Neuronal stem cell (in vitro differentiated cells): ENCODE measurements at regions not wholly inside any gene's neighbourhood (a gene's known extent, or its start where the extent isn't known, plus 50 kb on each side); places are given as distances from the start of the nearest gene placed in this dataset.

ENCODE experiments used
- DNase-seq: peaks from one replicate; pipeline ENCODE4 v3.0.0-alpha.2; 2013; ENCODE audit warnings: low spot score
- H2AFZ ChIP-seq: one replicate; pipeline ENCODE4 v1.6.1; 2013; ENCODE audit warnings: mild to moderate bottlenecking, low read length, inconsistent platforms
- H2AK5ac ChIP-seq: 2 replicates; pipeline ENCODE4 v1.6.1; 2013; ENCODE audit warnings: low read depth, mild to moderate bottlenecking, inconsistent platforms, low read length, moderate library complexity, mixed read lengths
- H2BK120ac ChIP-seq: 2 replicates; pipeline ENCODE4 v1.6.1; 2013; ENCODE audit warnings: low read depth, mild to moderate bottlenecking, inconsistent platforms, low read length, moderate library complexity, mixed read lengths
- H2BK12ac ChIP-seq: one replicate; pipeline ENCODE4 v1.6.1; 2013; ENCODE audit warnings: low read length, inconsistent platforms
- H2BK15ac ChIP-seq: 2 replicates; pipeline ENCODE4 v1.6.1; 2013; ENCODE audit warnings: mild to moderate bottlenecking, low read length, inconsistent platforms, mixed read lengths
- H2BK5ac ChIP-seq: one replicate; pipeline ENCODE4 v1.6.1; 2013; ENCODE audit warnings: inconsistent platforms, mild to moderate bottlenecking, low read length, moderate library complexity
- H3K14ac ChIP-seq: one replicate; pipeline ENCODE4 v1.6.1; 2013; ENCODE audit warnings: low read length, inconsistent platforms
- H3K18ac ChIP-seq: 2 replicates; pipeline ENCODE4 v1.6.1; 2013; ENCODE audit warnings: low read length, inconsistent platforms
- H3K23ac ChIP-seq: 2 replicates; pipeline ENCODE4 v1.6.1; 2013; ENCODE audit warnings: low read depth, mild to moderate bottlenecking, mixed read lengths, low read length, inconsistent platforms; ENCODE audit not compliant: poor library complexity
- H3K27ac ChIP-seq: replicated peaks from 3 replicates; pipeline ENCODE4 v1.5.1; 2013; ENCODE audit warnings: low read length, inconsistent platforms
- H3K27me3 ChIP-seq, 3 experiments: 2 replicates each; pipeline ENCODE4 v1.6.1; 2013; ENCODE audit warnings: low read length in 3 of 3, mild to moderate bottlenecking in 2 of 3, inconsistent platforms in 1 of 3, low read depth in 1 of 3, mixed read lengths in 1 of 3, moderate library complexity in 1 of 3; ENCODE audit not compliant: control insufficient read depth in 3 of 3, insufficient read depth in 3 of 3
- H3K36me3 ChIP-seq, 2 donors: replicated peaks in 1 of 2; 2 replicates each; pipeline ENCODE4 v1.6.1; 2013; ENCODE audit warnings: low read length in 2 of 2; ENCODE audit not compliant: control insufficient read depth in 2 of 2, insufficient read depth in 2 of 2
- H3K4ac ChIP-seq: 2 replicates; pipeline ENCODE4 v1.6.1; 2013; ENCODE audit warnings: inconsistent platforms, mild to moderate bottlenecking, low read length, moderate library complexity
- H3K4me1 ChIP-seq, 2 donors: 1 replicate in 1 of 2; 2 replicates in 1 of 2; pipeline ENCODE4 v1.6.1; 2013; ENCODE audit warnings: low read length in 2 of 2, low read depth in 1 of 2; ENCODE audit not compliant: control insufficient read depth in 2 of 2, insufficient read depth in 1 of 2
- H3K4me2 ChIP-seq: one replicate; pipeline ENCODE4 v1.6.1; 2013; ENCODE audit warnings: mild to moderate bottlenecking, low read length, inconsistent platforms; ENCODE audit not compliant: insufficient read depth, poor library complexity, severe bottlenecking
- H3K4me3 ChIP-seq, 2 donors: 2 replicates each; pipeline ENCODE4 v1.5.1; 2013; ENCODE audit warnings: low read length in 2 of 2, mild to moderate bottlenecking in 2 of 2, inconsistent platforms in 1 of 2, moderate library complexity in 1 of 2
- H3K79me1 ChIP-seq: one replicate; pipeline ENCODE4 v1.6.1; 2013; ENCODE audit warnings: low read depth, mild to moderate bottlenecking, inconsistent platforms, low read length, moderate library complexity
- H3K9ac ChIP-seq: one replicate; pipeline ENCODE4 v1.6.1; 2013; ENCODE audit warnings: mild to moderate bottlenecking, low read depth, low read length, inconsistent platforms; ENCODE audit not compliant: poor library complexity
- H3K9me3 ChIP-seq, 2 donors: replicated peaks in 1 of 2; 2 replicates each; pipeline versions ENCODE3 to v1.6.1; 2013; ENCODE audit warnings: low read length in 2 of 2, mild to moderate bottlenecking in 2 of 2, inconsistent platforms in 1 of 2, low read depth in 1 of 2, mixed read lengths in 1 of 2, moderate library complexity in 1 of 2; ENCODE audit not compliant: control insufficient read depth in 2 of 2, insufficient read depth in 1 of 2
- H4K8ac ChIP-seq: one replicate; pipeline ENCODE4 v1.6.1; 2013; ENCODE audit warnings: low read depth, mild to moderate bottlenecking, inconsistent platforms, low read length, moderate library complexity
- H4K91ac ChIP-seq: one replicate; pipeline ENCODE4 v1.6.1; 2013; ENCODE audit warnings: low read length, low read depth, mild to moderate bottlenecking, inconsistent platforms; ENCODE audit not compliant: poor library complexity
- WGBS, 2 donors: extraction: QIAGEN DNeasy Blood & Tissue Kit; methylation state at CpG; one replicate each; pipeline ENCODE4 v1.1.7; 2013; ENCODE audit warnings: missing lambda C conversion rate in 2 of 2, mixed read lengths in 1 of 2; ENCODE audit not compliant: insufficient read length in 2 of 2, insufficient replicate concordance in 1 of 2; ENCODE audit errors: extremely low coverage in 2 of 2; 5-methylcytosine and 5-hydroxymethylcytosine counted together

GRCh38 chr18:23316988-23317387 lies 136.1 kb upstream of the RIOK3 start:
- Histone ChIP-seq H3K4me2 (no peak overlapping the region), H4K91ac (no peak overlapping the region), H2BK120ac (no peak overlapping the region), H3K4ac (no peak overlapping the region), H3K36me3 (no peaks in the 10 kb centered on the region), H2AK5ac (no peak overlapping the region), H3K4me3 (no peak overlapping the region), H3K27ac (no peak overlapping the region), H3K4me1 (peaks cover 0 to 2% of the 10 kb centered on the region in 2 donors), H3K18ac (no peak overlapping the region), H2BK12ac (no peak overlapping the region), H3K27me3 (no peaks in the 10 kb centered on the region), H3K9me3 (peaks cover 0 to 9% of the 10 kb centered on the region in 2 donors), H3K23ac (no peak overlapping the region), H2AFZ (no peak overlapping the region), H2BK15ac (no peak overlapping the region), H2BK5ac (no peak overlapping the region), H3K9ac (no peak overlapping the region), H3K79me1 (no peaks in the 10 kb centered on the region), H4K8ac (no peak overlapping the region), H3K14ac (no peak overlapping the region)
- DNase-seq: no peak

GRCh38 chr18:23317975-23318675 lies 135.0 kb upstream of the RIOK3 start:
- H3K18ac ChIP-seq: no peak overlapping the region
- no peak overlapping the region for H3K4me2 ChIP-seq
- H3K36me3 ChIP-seq: no peaks in the 10 kb centered on the region
- no peak overlapping the region for H3K23ac ChIP-seq
- H2AK5ac ChIP-seq: no peak overlapping the region
- peaks cover 0 to 2% of the 10 kb centered on the region in 2 donors for H3K4me1 ChIP-seq
- no peak overlapping the region for H2BK12ac ChIP-seq
- 100% methylated on average over 1 of the region's 5 CpGs; no CpG with 5 or more reads in 1 of the 2 donors for WGBS, 2 donors
- H2BK5ac ChIP-seq: no peak overlapping the region
- no peak overlapping the region for H4K91ac ChIP-seq
- H3K27me3 ChIP-seq: no peaks in the 10 kb centered on the region
- no peak overlapping the region for H2BK15ac ChIP-seq
- H3K9me3 ChIP-seq: peaks cover 0 to 9% of the 10 kb centered on the region in 2 donors
- H3K4ac ChIP-seq: no peak overlapping the region
- H3K9ac ChIP-seq: no peak overlapping the region
- H3K4me3 ChIP-seq: no peak overlapping the region
- DNase-seq: no peak
- H3K79me1 ChIP-seq: no peaks in the 10 kb centered on the region
- no peak overlapping the region for H2AFZ ChIP-seq
- H4K8ac ChIP-seq: no peak overlapping the region
- no peak overlapping the region for H3K14ac ChIP-seq
- H2BK120ac ChIP-seq: no peak overlapping the region
- H3K27ac ChIP-seq: no peak overlapping the region

DNA sequence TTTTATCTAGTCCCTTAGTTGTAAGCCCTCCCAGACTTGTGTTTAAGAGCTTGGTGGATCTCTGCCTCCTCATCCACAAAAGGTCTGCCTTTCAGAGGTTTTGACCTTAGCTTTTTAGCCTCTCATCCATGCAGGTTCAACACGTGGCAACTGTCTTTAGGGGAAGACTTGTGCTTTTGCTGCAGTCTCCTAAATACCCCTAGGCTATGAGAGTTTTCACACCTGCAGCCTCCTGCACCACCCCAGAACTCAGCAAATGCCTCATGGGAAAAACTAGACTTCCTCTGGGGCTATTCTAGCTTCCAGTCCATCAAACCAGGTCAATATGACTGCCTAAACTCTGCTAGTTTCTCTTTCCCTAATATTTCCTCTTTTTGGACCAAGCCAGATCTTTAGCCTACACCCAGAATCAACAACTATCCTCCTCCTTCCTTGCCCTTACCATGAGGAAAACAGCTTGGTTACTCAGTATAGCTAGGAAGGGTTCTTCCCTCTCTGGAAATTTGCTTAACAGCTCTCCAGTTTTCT lies 132.3 kb upstream of the RIOK3 start:
- no peak overlapping the region for H4K8ac ChIP-seq
- no peak overlapping the region for H3K14ac ChIP-seq
- H2BK15ac ChIP-seq: no peak overlapping the region

GRCh38 chr18:23321996-23322395 lies 131.1 kb upstream of the RIOK3 start:
- peaks cover 0 to 6% of the 10 kb centered on the region in 2 donors for H3K9me3 ChIP-seq
- H3K36me3 ChIP-seq: no peaks in the 10 kb centered on the region
- no peak overlapping the region for H3K23ac ChIP-seq
- no peak for DNase-seq
- no peak overlapping the region for H3K27ac ChIP-seq
- no peaks in the 10 kb centered on the region for H3K79me1 ChIP-seq
- H2BK120ac ChIP-seq: no peak overlapping the region
- H3K9ac ChIP-seq: no peak overlapping the region
- no peak overlapping the region for H3K14ac ChIP-seq
- no CpG with 5 or more reads among the region's 5 CpGs for WGBS, 2 donors
- no peak overlapping the region for H4K91ac ChIP-seq
- peaks cover 0 to 3% of the 10 kb centered on the region in 2 donors for H3K4me1 ChIP-seq
- H2AK5ac ChIP-seq: no peak overlapping the region
- H2BK12ac ChIP-seq: no peak overlapping the region
- no peak overlapping the region for H3K4ac ChIP-seq
- no peak overlapping the region for H2BK15ac ChIP-seq
- H3K27me3 ChIP-seq: peaks cover 0 to 2% (median 0%) of the 10 kb centered on the region in 3 experiments
- H3K18ac ChIP-seq: no peak overlapping the region
- H4K8ac ChIP-seq: no peak overlapping the region
- no peak overlapping the region for H2AFZ ChIP-seq
- no peak overlapping the region for H2BK5ac ChIP-seq
- no peak overlapping the region for H3K4me3 ChIP-seq
- no peak overlapping the region for H3K4me2 ChIP-seq

More for the DNA sequence above, 132.3 kb upstream of the RIOK3 start:
- H2BK120ac ChIP-seq: no peak overlapping the region
- H3K4me2 ChIP-seq: no peak overlapping the region
- no peak overlapping the region for H2AK5ac ChIP-seq
- no peak overlapping the region for H3K4me3 ChIP-seq
- H3K36me3 ChIP-seq: no peaks in the 10 kb centered on the region
- H3K4ac ChIP-seq: no peak overlapping the region
- no CpG with 5 or more reads among the region's 1 CpG for WGBS, 2 donors
- peaks cover 0 to 2% (median 0%) of the 10 kb centered on the region in 3 experiments for H3K27me3 ChIP-seq
- no peak for DNase-seq
- no peaks in the 10 kb centered on the region for H3K79me1 ChIP-seq
- H4K91ac ChIP-seq: no peak overlapping the region
- H3K23ac ChIP-seq: no peak overlapping the region
- H3K9ac ChIP-seq: no peak overlapping the region
- H3K18ac ChIP-seq: no peak overlapping the region
- H3K9me3 ChIP-seq: peaks cover 0 to 2% of the 10 kb centered on the region in 2 donors
- peaks cover 0 to 4% of the 10 kb centered on the region in 2 donors for H3K4me1 ChIP-seq
- no peak overlapping the region for H2AFZ ChIP-seq
- no peak overlapping the region for H2BK5ac ChIP-seq
- H3K27ac ChIP-seq: no peak overlapping the region
- H2BK12ac ChIP-seq: no peak overlapping the region
